ENCODE measurements at regions not wholly inside any gene's neighbourhood (a gene's known extent, or its start where the extent isn't known, plus 50 kb on each side); places are given as distances from the start of the nearest gene placed in this dataset.

- Histone ChIP-seq H2AK5ac (ENCODE audit: low read length) (no peak overlapping the region), H3K4me2 (ENCODE audit: low read length) (no peak overlapping the region), H3K23ac (ENCODE audit: low read length) (no peak overlapping the region), H3K79me2 (ENCODE audit: control insufficient read depth, insufficient read depth, low read length, poor library complexity) (peaks cover 2% of the 10 kb centered on the region), H3K9ac (ENCODE audit: low read length) (no peak overlapping the region), H3K36me3 (ENCODE audit: control insufficient read depth in 1 of 2, insufficient read depth in 2 of 2, low read length in 2 of 2) (no peaks in the 10 kb centered on the region), H3K4ac (ENCODE audit: low read depth, low read length) (no peak overlapping the region), H3K79me1 (ENCODE audit: low read length) (no peaks in the 10 kb centered on the region), H2BK120ac (ENCODE audit: insufficient read depth, low read length, poor library complexity) (no peak overlapping the region), H3K27me3 (ENCODE audit: insufficient read depth, low read length) (no peaks in the 10 kb centered on the region), H3K14ac (ENCODE audit: low read length) (no peak overlapping the region), H4K91ac (ENCODE audit: low read depth, low read length) (no peak overlapping the region), H3K18ac (ENCODE audit: low read length) (no peak overlapping the region), H4K8ac (ENCODE audit: low read depth, low read length) (no peak overlapping the region), H3K4me1 (ENCODE audit: control insufficient read depth in 1 of 2, insufficient read depth in 2 of 2, low read length in 2 of 2) (peaks cover 5 to 6% of the 10 kb centered on the region in 2 experiments), H2BK5ac (ENCODE audit: low read depth, low read length, poor library complexity) (no peak overlapping the region), H2AFZ (ENCODE audit: insufficient read depth, low read length, poor library complexity) (no peak overlapping the region), H2BK12ac (ENCODE audit: low read length) (no peak overlapping the region), H4K12ac (ENCODE audit: low read depth, low read length) (no peak overlapping the region), H3K27ac (ENCODE audit: low read depth, low read length) (no peak overlapping the region), H3K4me3 (ENCODE audit: low read depth, low read length) (no peak overlapping the region), H3K9me3 (ENCODE audit: insufficient read depth, low read depth, low read length) (peaks cover 2% of the 10 kb centered on the region)
- no peak for DNase-seq
- no CpG with 5 or more reads among the region's 3 CpGs for WGBS (ENCODE audit: extremely low coverage, insufficient coverage, insufficient read length)
Measured at GRCh38 chr1:114342376-114342775, 168.6 kb downstream of the TRIM33 start.

- Histone ChIP-seq H3K14ac (ENCODE audit: low read length) (no peak overlapping the region), H2AFZ (ENCODE audit: insufficient read depth, low read length, poor library complexity) (no peak overlapping the region), H3K27ac (ENCODE audit: low read depth, low read length) (no peak overlapping the region), H2BK5ac (ENCODE audit: low read depth, low read length, poor library complexity) (no peak overlapping the region), H3K79me1 (ENCODE audit: low read length) (no peaks in the 10 kb centered on the region), H3K18ac (ENCODE audit: low read length) (no peak overlapping the region), H3K79me2 (ENCODE audit: control insufficient read depth, insufficient read depth, low read length, poor library complexity) (peaks cover 2% of the 10 kb centered on the region), H2BK12ac (ENCODE audit: low read length) (no peak overlapping the region), H4K12ac (ENCODE audit: low read depth, low read length) (no peak overlapping the region), H3K4ac (ENCODE audit: low read depth, low read length) (no peak overlapping the region), H3K4me2 (ENCODE audit: low read length) (no peak overlapping the region), H3K9ac (ENCODE audit: low read length) (no peak overlapping the region), H4K91ac (ENCODE audit: low read depth, low read length) (no peak overlapping the region), H3K9me3 (ENCODE audit: insufficient read depth, low read depth, low read length) (peaks cover 2% of the 10 kb centered on the region), H2BK120ac (ENCODE audit: insufficient read depth, low read length, poor library complexity) (no peak overlapping the region), H4K8ac (ENCODE audit: low read depth, low read length) (no peak overlapping the region), H2AK5ac (ENCODE audit: low read length) (no peak overlapping the region), H3K4me1 (ENCODE audit: control insufficient read depth in 1 of 2, insufficient read depth in 2 of 2, low read length in 2 of 2) (peaks cover 5 to 6% of the 10 kb centered on the region in 2 experiments), H3K36me3 (ENCODE audit: control insufficient read depth in 1 of 2, insufficient read depth in 2 of 2, low read length in 2 of 2) (no peaks in the 10 kb centered on the region), H3K23ac (ENCODE audit: low read length) (no peak overlapping the region), H3K4me3 (ENCODE audit: low read depth, low read length) (no peak overlapping the region), H3K27me3 (ENCODE audit: insufficient read depth, low read length) (no peaks in the 10 kb centered on the region)
- WGBS (ENCODE audit: extremely low coverage, insufficient coverage, insufficient read length) = no CpG with 5 or more reads among the region's 6 CpGs
- DNase-seq = no peak
Measured at GRCh38 chr1:114341856-114342255, 169.1 kb downstream of the TRIM33 start.

- no peak overlapping the region for H4K8ac ChIP-seq (ENCODE audit: low read depth, low read length)
- no peak overlapping the region for H2AK5ac ChIP-seq (ENCODE audit: low read length)
- no CpG with 5 or more reads among the region's 3 CpGs for WGBS (ENCODE audit: extremely low coverage, insufficient coverage, insufficient read length)
- H2BK120ac ChIP-seq (ENCODE audit: insufficient read depth, low read length, poor library complexity) = no peak overlapping the region
- peaks cover 3 to 5% of the 10 kb centered on the region in 2 experiments for H3K4me1 ChIP-seq (ENCODE audit: control insufficient read depth in 1 of 2, insufficient read depth in 2 of 2, low read length in 2 of 2)
- no peak overlapping the region for H3K14ac ChIP-seq (ENCODE audit: low read length)
- H2BK5ac ChIP-seq (ENCODE audit: low read depth, low read length, poor library complexity) = no peak overlapping the region
- no peak overlapping the region for H3K27ac ChIP-seq (ENCODE audit: low read depth, low read length)
- DNase-seq = no peak
- H3K79me2 ChIP-seq (ENCODE audit: control insufficient read depth, insufficient read depth, low read length, poor library complexity) = peaks cover 2% of the 10 kb centered on the region
- H2BK12ac ChIP-seq (ENCODE audit: low read length) = no peak overlapping the region
- no peak overlapping the region for H3K18ac ChIP-seq (ENCODE audit: low read length)
- H4K91ac ChIP-seq (ENCODE audit: low read depth, low read length) = no peak overlapping the region
- no peak overlapping the region for H3K23ac ChIP-seq (ENCODE audit: low read length)
- H3K79me1 ChIP-seq (ENCODE audit: low read length) = no peaks in the 10 kb centered on the region
- peaks cover 2% of the 10 kb centered on the region for H3K9me3 ChIP-seq (ENCODE audit: insufficient read depth, low read depth, low read length)
- no peak overlapping the region for H3K4me2 ChIP-seq (ENCODE audit: low read length)
- H3K27me3 ChIP-seq (ENCODE audit: insufficient read depth, low read length) = no peaks in the 10 kb centered on the region
- no peak overlapping the region for H2AFZ ChIP-seq (ENCODE audit: insufficient read depth, low read length, poor library complexity)
- H3K4ac ChIP-seq (ENCODE audit: low read depth, low read length) = no peak overlapping the region
- no peaks in the 10 kb centered on the region for H3K36me3 ChIP-seq (ENCODE audit: control insufficient read depth in 1 of 2, insufficient read depth in 2 of 2, low read length in 2 of 2)
- no peak overlapping the region for H3K9ac ChIP-seq (ENCODE audit: low read length)
- no peak overlapping the region for H3K4me3 ChIP-seq (ENCODE audit: low read depth, low read length)
- H4K12ac ChIP-seq (ENCODE audit: low read depth, low read length) = no peak overlapping the region
Measured at GRCh38 chr1:114341299-114341698, 169.7 kb downstream of the TRIM33 start.

- H3K23ac ChIP-seq (ENCODE audit: low read length) = no peak overlapping the region
- no CpG with 5 or more reads among the region's 1 CpG for WGBS (ENCODE audit: extremely low coverage, insufficient coverage, insufficient read length)
- H4K8ac ChIP-seq (ENCODE audit: low read depth, low read length) = no peak overlapping the region
- H2AFZ ChIP-seq (ENCODE audit: insufficient read depth, low read length, poor library complexity) = no peak overlapping the region
- H4K91ac ChIP-seq (ENCODE audit: low read depth, low read length) = no peak overlapping the region
- H3K4ac ChIP-seq (ENCODE audit: low read depth, low read length) = no peak overlapping the region
- no peak overlapping the region for H2BK12ac ChIP-seq (ENCODE audit: low read length)
- H3K18ac ChIP-seq (ENCODE audit: low read length) = no peak overlapping the region
- peaks cover 2% of the 10 kb centered on the region in 2 experiments for H3K4me1 ChIP-seq (ENCODE audit: control insufficient read depth in 1 of 2, insufficient read depth in 2 of 2, low read length in 2 of 2)
- no peak overlapping the region for H3K14ac ChIP-seq (ENCODE audit: low read length)
- no peak overlapping the region for H2AK5ac ChIP-seq (ENCODE audit: low read length)
- no peaks in the 10 kb centered on the region for H3K27me3 ChIP-seq (ENCODE audit: insufficient read depth, low read length)
- H2BK120ac ChIP-seq (ENCODE audit: insufficient read depth, low read length, poor library complexity) = no peak overlapping the region
- H4K12ac ChIP-seq (ENCODE audit: low read depth, low read length) = no peak overlapping the region
- no peak overlapping the region for H3K9ac ChIP-seq (ENCODE audit: low read length)
- no peak overlapping the region for H3K4me3 ChIP-seq (ENCODE audit: low read depth, low read length)
- H3K36me3 ChIP-seq (ENCODE audit: control insufficient read depth in 1 of 2, insufficient read depth in 2 of 2, low read length in 2 of 2) = no peaks in the 10 kb centered on the region
- no peak overlapping the region for H3K4me2 ChIP-seq (ENCODE audit: low read length)
- H3K79me1 ChIP-seq (ENCODE audit: low read length) = no peaks in the 10 kb centered on the region
- no peak overlapping the region for H2BK5ac ChIP-seq (ENCODE audit: low read depth, low read length, poor library complexity)
- DNase-seq = no peak
- no peaks in the 10 kb centered on the region for H3K79me2 ChIP-seq (ENCODE audit: control insufficient read depth, insufficient read depth, low read length, poor library complexity)
- peaks cover 2% of the 10 kb centered on the region for H3K9me3 ChIP-seq (ENCODE audit: insufficient read depth, low read depth, low read length)
- no peak overlapping the region for H3K27ac ChIP-seq (ENCODE audit: low read depth, low read length)
Measured at GRCh38 chr1:114340892-114341291, 170.1 kb downstream of the TRIM33 start.

Measured in trophoblast cell (in vitro differentiated cells and primary cell).